ENCODE measurements at regions not wholly inside any gene's neighbourhood (a gene's known extent, or its start where the extent isn't known, plus 50 kb on each side); places are given as distances from the start of the nearest gene placed in this dataset.
"Not testable (repeated sequence)": the region's sequence is repeated elsewhere in the genome, so short reads cannot be mapped to it uniquely, and the experiment has no call there.

GRCh38 chr1:143862722-143863121 lies 109.1 kb downstream of the FAM72C start:
- not testable (repeated sequence) for DNase-seq (ENCODE audit: low spot score in 2 of 2); ATAC-seq (ENCODE audit: low read depth); H3K4me3 Mint-ChIP-seq; H3K27me3 Mint-ChIP-seq; H3K36me3 Mint-ChIP-seq; H3K9me3 Mint-ChIP-seq; H3K27ac Mint-ChIP-seq; H3K4me1 Mint-ChIP-seq

- DNase-seq (ENCODE audit: low spot score in 2 of 2); H3K4me3 Mint-ChIP-seq; H3K4me1 Mint-ChIP-seq; H3K9me3 Mint-ChIP-seq; H3K36me3 Mint-ChIP-seq; ATAC-seq (ENCODE audit: low read depth); H3K27ac Mint-ChIP-seq; H3K27me3 Mint-ChIP-seq: not testable (repeated sequence)
These were observed 110.5 kb downstream of the FAM72C start for GRCh38 chr1:143861306-143861705.

- not testable (repeated sequence) for H3K4me1 Mint-ChIP-seq, H3K27me3 Mint-ChIP-seq
These were observed 115.9 kb downstream of the FAM72C start for GRCh38 chr1:143855867-143856266.

GRCh38 chr1:143854069-143854468 lies 117.7 kb downstream of the FAM72C start:
- not testable (repeated sequence) for H3K4me1 Mint-ChIP-seq; ATAC-seq (ENCODE audit: low read depth)

More at GRCh38 chr1:143855867-143856266, 115.9 kb downstream of the FAM72C start:
- H3K4me3 Mint-ChIP-seq; ATAC-seq (ENCODE audit: low read depth); H3K9me3 Mint-ChIP-seq; DNase-seq (ENCODE audit: low spot score in 2 of 2); H3K36me3 Mint-ChIP-seq; H3K27ac Mint-ChIP-seq: not testable (repeated sequence)

GRCh38 chr1:143850637-143851036 lies 121.1 kb downstream of the FAM72C start:
- not testable (repeated sequence) for H3K4me1 Mint-ChIP-seq; H3K9me3 Mint-ChIP-seq; DNase-seq (ENCODE audit: low spot score in 2 of 2); H3K36me3 Mint-ChIP-seq; ATAC-seq (ENCODE audit: low read depth); H3K27ac Mint-ChIP-seq; H3K27me3 Mint-ChIP-seq; H3K4me3 Mint-ChIP-seq

More at GRCh38 chr1:143854069-143854468, 117.7 kb downstream of the FAM72C start:
- H3K4me3 Mint-ChIP-seq; H3K9me3 Mint-ChIP-seq; H3K36me3 Mint-ChIP-seq; H3K27ac Mint-ChIP-seq; H3K27me3 Mint-ChIP-seq; DNase-seq (ENCODE audit: low spot score in 2 of 2): not testable (repeated sequence)

- not testable (repeated sequence) for H3K9me3 Mint-ChIP-seq; H3K4me1 Mint-ChIP-seq; H3K27me3 Mint-ChIP-seq; DNase-seq (ENCODE audit: low spot score in 2 of 2); H3K36me3 Mint-ChIP-seq; ATAC-seq (ENCODE audit: low read depth); H3K27ac Mint-ChIP-seq; H3K4me3 Mint-ChIP-seq
These were observed 122.9 kb downstream of the FAM72C start for GRCh38 chr1:143848859-143849258.

- not testable (repeated sequence) for H3K9me3 Mint-ChIP-seq; DNase-seq (ENCODE audit: low spot score in 2 of 2); H3K4me1 Mint-ChIP-seq; H3K4me3 Mint-ChIP-seq; H3K27ac Mint-ChIP-seq; ATAC-seq (ENCODE audit: low read depth); H3K36me3 Mint-ChIP-seq; H3K27me3 Mint-ChIP-seq
These were observed 126.6 kb downstream of the FAM72C start for GRCh38 chr1:143845193-143845592.

GRCh38 chr1:143842058-143842457 lies 129.7 kb downstream of the FAM72C start:
- not testable (repeated sequence) for DNase-seq (ENCODE audit: low spot score in 2 of 2); H3K4me3 Mint-ChIP-seq; H3K27ac Mint-ChIP-seq; H3K9me3 Mint-ChIP-seq; H3K4me1 Mint-ChIP-seq; H3K36me3 Mint-ChIP-seq; ATAC-seq (ENCODE audit: low read depth); H3K27me3 Mint-ChIP-seq

GRCh38 chr1:143839182-143839581 lies 132.6 kb downstream of the FAM72C start:
- not testable (repeated sequence) for H3K27me3 Mint-ChIP-seq; DNase-seq (ENCODE audit: low spot score in 2 of 2); H3K4me1 Mint-ChIP-seq; H3K27ac Mint-ChIP-seq; H3K36me3 Mint-ChIP-seq; H3K9me3 Mint-ChIP-seq; H3K4me3 Mint-ChIP-seq
- ATAC-seq (ENCODE audit: low read depth): peak; percentile 48

GRCh38 chr1:143838598-143838929 lies 133.2 kb downstream of the FAM72C start:
- H3K4me3 Mint-ChIP-seq; H3K36me3 Mint-ChIP-seq; H3K27ac Mint-ChIP-seq; DNase-seq (ENCODE audit: low spot score in 2 of 2); H3K9me3 Mint-ChIP-seq; H3K4me1 Mint-ChIP-seq; ATAC-seq (ENCODE audit: low read depth); H3K27me3 Mint-ChIP-seq: not testable (repeated sequence)

- not testable (repeated sequence) for H3K27ac Mint-ChIP-seq; H3K27me3 Mint-ChIP-seq; DNase-seq (ENCODE audit: low spot score in 2 of 2); H3K36me3 Mint-ChIP-seq; H3K4me3 Mint-ChIP-seq; H3K9me3 Mint-ChIP-seq; ATAC-seq (ENCODE audit: low read depth); H3K4me1 Mint-ChIP-seq
These were observed 133.7 kb downstream of the FAM72C start for GRCh38 chr1:143837924-143838597.

- peak; percentile 45 for ATAC-seq (ENCODE audit: low read depth)
- not testable (repeated sequence) for H3K36me3 Mint-ChIP-seq; H3K4me3 Mint-ChIP-seq; H3K4me1 Mint-ChIP-seq; H3K27me3 Mint-ChIP-seq; H3K27ac Mint-ChIP-seq; H3K9me3 Mint-ChIP-seq; DNase-seq (ENCODE audit: low spot score in 2 of 2)
These were observed 138.4 kb downstream of the FAM72C start for GRCh38 chr1:143833376-143833775.

- not testable (repeated sequence) for ATAC-seq (ENCODE audit: low read depth); DNase-seq (ENCODE audit: low spot score in 2 of 2); H3K4me3 Mint-ChIP-seq; H3K27ac Mint-ChIP-seq; H3K27me3 Mint-ChIP-seq; H3K36me3 Mint-ChIP-seq; H3K9me3 Mint-ChIP-seq; H3K4me1 Mint-ChIP-seq
These were observed 139.4 kb downstream of the FAM72C start for GRCh38 chr1:143832379-143832716.

GRCh38 chr1:143831479-143832378 lies 140.1 kb downstream of the FAM72C start:
- not testable (repeated sequence) for H3K27ac Mint-ChIP-seq; H3K27me3 Mint-ChIP-seq; H3K36me3 Mint-ChIP-seq; H3K9me3 Mint-ChIP-seq; H3K4me3 Mint-ChIP-seq; DNase-seq (ENCODE audit: low spot score in 2 of 2); H3K4me1 Mint-ChIP-seq; ATAC-seq (ENCODE audit: low read depth)

- H3K27ac Mint-ChIP-seq: not testable (repeated sequence)
These were observed 145.6 kb downstream of the FAM72C start for GRCh38 chr1:143826162-143826561.

More at GRCh38 chr1:143826162-143826561, 145.6 kb downstream of the FAM72C start:
- not testable (repeated sequence) for H3K27me3 Mint-ChIP-seq; H3K4me3 Mint-ChIP-seq; H3K36me3 Mint-ChIP-seq; H3K9me3 Mint-ChIP-seq; DNase-seq (ENCODE audit: low spot score in 2 of 2); ATAC-seq (ENCODE audit: low read depth); H3K4me1 Mint-ChIP-seq
